CD8-positive, alpha-beta memory T cell (primary cell): ENCODE measurements at regions not wholly inside any gene's neighbourhood (a gene's known extent, or its start where the extent isn't known, plus 50 kb on each side); places are given as distances from the start of the nearest gene placed in this dataset.
A peak's percentile ranks its signal among the peaks of the same experiment; 100 is the strongest.
"Not testable (repeated sequence)": the region's sequence is repeated elsewhere in the genome, so short reads cannot be mapped to it uniquely, and the experiment has no call there.

Source experiments
- CTCF ChIA-PET: fragments of 350-600 bp; sonication (Branson Sonifier 250); formaldehyde crosslinking; loops from one replicate; lab custom pipeline; 2021; ENCODE audit warnings: antibody characterized with exemption; lab: Charles Lee
- POLR2A ChIA-PET: fragments of 350-600 bp; sonication (Branson Sonifier 250); formaldehyde crosslinking; loops from one replicate; lab custom pipeline; 2021; ENCODE audit warnings: antibody characterized with exemption; lab: Charles Lee
- DNase-seq, 5 donors: peaks; one replicate each; pipeline versions ENCODE4 v3.0.0 to v3.0.0-alpha.2; 2020 to 2022; ENCODE audit warnings: mixed read lengths in 1 of 5
- H3K27ac ChIP-seq: one replicate; pipeline ENCODE4 v1.7.0; 2013; ENCODE audit warnings: low read depth, mild to moderate bottlenecking, low read length, moderate library complexity
- H3K27me3 ChIP-seq: 2 replicates; pipeline ENCODE4 v1.7.0; 2013; ENCODE audit warnings: low read length, mild to moderate bottlenecking; ENCODE audit not compliant: insufficient read depth, poor library complexity, severe bottlenecking
- H3K36me3 ChIP-seq: 2 replicates; pipeline ENCODE4 v1.7.0; 2013; ENCODE audit warnings: mild to moderate bottlenecking, low read length, moderate library complexity; ENCODE audit not compliant: insufficient read depth
- H3K4me1 ChIP-seq: 2 replicates; pipeline ENCODE4 v1.7.0; 2013; ENCODE audit warnings: mild to moderate bottlenecking, low read length, moderate library complexity; ENCODE audit not compliant: insufficient read depth
- H3K4me3 ChIP-seq: 2 replicates; pipeline ENCODE4 v1.7.0; 2013; ENCODE audit warnings: mild to moderate bottlenecking, low read length
- H3K9me3 ChIP-seq: 2 replicates; pipeline ENCODE4 v1.7.0; 2013; ENCODE audit warnings: mild to moderate bottlenecking, low read length
- H3K27ac Mint-ChIP-seq, 8 donors: one replicate each; pipeline ENCODE4 v1.8.0; 2020 to 2021; ENCODE audit warnings: mixed read lengths in 8 of 8, mild to moderate bottlenecking in 6 of 8, inconsistent platforms in 3 of 8, moderate library complexity in 3 of 8
- H3K27me3 Mint-ChIP-seq, 2 donors: one replicate each; pipeline ENCODE4 v1.8.0; 2020 to 2021; ENCODE audit warnings: mixed read lengths in 2 of 2, mild to moderate bottlenecking in 1 of 2, moderate library complexity in 1 of 2
- H3K36me3 Mint-ChIP-seq, 3 donors: one replicate each; pipeline ENCODE4 v1.8.0; 2020 to 2021; ENCODE audit warnings: mixed read lengths in 3 of 3, inconsistent platforms in 1 of 3, mild to moderate bottlenecking in 1 of 3
- H3K4me1 Mint-ChIP-seq, 3 donors: one replicate each; pipeline ENCODE4 v1.8.0; 2020 to 2021; ENCODE audit warnings: mixed read lengths in 3 of 3, inconsistent platforms in 1 of 3, mild to moderate bottlenecking in 1 of 3
- H3K4me3 Mint-ChIP-seq, 7 donors: one replicate each; pipeline ENCODE4 v1.8.0; 2020 to 2021; ENCODE audit warnings: mixed read lengths in 7 of 7, mild to moderate bottlenecking in 6 of 7, moderate library complexity in 4 of 7, inconsistent platforms in 2 of 7
- H3K9me3 Mint-ChIP-seq, 5 donors: one replicate each; pipeline ENCODE4 v1.8.0; 2020 to 2022; ENCODE audit warnings: mixed read lengths in 5 of 5, mild to moderate bottlenecking in 3 of 5, moderate library complexity in 2 of 5, inconsistent platforms in 1 of 5

GRCh38 chr7:32224276-32224675 is 154.1 kb upstream of the PDE1C start:
- no peaks in the 10 kb centered on the region for H3K4me1 ChIP-seq
- Mint-ChIP-seq H3K36me3 (no peaks in the 10 kb centered on the region), H3K27ac (no peak overlapping the region), H3K9me3 (peaks cover 0 to 11% (median 3%) of the 10 kb centered on the region in 5 donors), H3K4me1 (no peaks in the 10 kb centered on the region), H3K4me3 (no peak overlapping the region), H3K27me3 (peaks cover 0 to 2% of the 10 kb centered on the region in 2 donors)
- H3K36me3 ChIP-seq = no peaks in the 10 kb centered on the region
- H3K9me3 ChIP-seq = no peaks in the 10 kb centered on the region
- ChIA-PET CTCF (interaction anchor here (1.3 kb wide), 1 partner anchor 14 kb away, joined by 4 read pairs; no protein-coding TSS in a partner anchor), POLR2A (no interaction called here)
- no peak overlapping the region for H3K4me3 ChIP-seq
- H3K27me3 ChIP-seq = no peaks in the 10 kb centered on the region
- no peak overlapping the region for H3K27ac ChIP-seq
- no peak for DNase-seq

- Histone ChIP-seq H3K4me3 (no peak overlapping the region), H3K36me3 (no peaks in the 10 kb centered on the region), H3K27me3 (no peaks in the 10 kb centered on the region), H3K4me1 (no peaks in the 10 kb centered on the region), H3K9me3 (no peaks in the 10 kb centered on the region), H3K27ac (no peak overlapping the region)
- Mint-ChIP-seq H3K27ac (no peak overlapping the region), H3K27me3 (peaks cover 0 to 2% of the 10 kb centered on the region in 2 donors), H3K4me3 (no peak overlapping the region), H3K36me3 (no peaks in the 10 kb centered on the region), H3K4me1 (no peaks in the 10 kb centered on the region), H3K9me3 (peaks cover 0 to 11% (median 3%) of the 10 kb centered on the region in 5 donors)
- CTCF ChIA-PET = interaction anchor here (1.3 kb wide), 1 partner anchor 13 kb away, joined by 4 read pairs; no protein-coding TSS in a partner anchor
- DNase-seq = no peak
- POLR2A ChIA-PET = no interaction called here
Observed at GRCh38 chr7:32223721-32224120, 153.5 kb upstream of the PDE1C start.

- H3K27me3 ChIP-seq = no peaks in the 10 kb centered on the region
- no peaks in the 10 kb centered on the region for H3K9me3 ChIP-seq
- Mint-ChIP-seq H3K4me1 (no peaks in the 10 kb centered on the region), H3K36me3 (no peaks in the 10 kb centered on the region), H3K9me3 (peaks cover 0 to 11% (median 3%) of the 10 kb centered on the region in 5 donors), H3K27me3 (peaks cover 0 to 4% of the 10 kb centered on the region in 2 donors), H3K27ac (no peak overlapping the region), H3K4me3 (no peak overlapping the region)
- POLR2A ChIA-PET = no interaction called here
- no peaks in the 10 kb centered on the region for H3K4me1 ChIP-seq
- H3K36me3 ChIP-seq = no peaks in the 10 kb centered on the region
- no peak for DNase-seq
- no peak overlapping the region for H3K4me3 ChIP-seq
- CTCF ChIA-PET = interaction anchor here (1.3 kb wide), 1 partner anchor 13 kb away, joined by 4 read pairs; no protein-coding TSS in a partner anchor
- no peak overlapping the region for H3K27ac ChIP-seq
Observed at GRCh38 chr7:32223071-32223650, 153.0 kb upstream of the PDE1C start.

GRCh38 chr7:32222251-32222900 is 152.2 kb upstream of the PDE1C start:
- Histone ChIP-seq H3K27me3 (no peaks in the 10 kb centered on the region), H3K9me3 (no peaks in the 10 kb centered on the region), H3K4me3 (no peak overlapping the region), H3K36me3 (no peaks in the 10 kb centered on the region), H3K4me1 (no peaks in the 10 kb centered on the region), H3K27ac (no peak overlapping the region)
- ChIA-PET POLR2A (no interaction called here), CTCF (no interaction called here)
- Mint-ChIP-seq H3K4me1 (no peaks in the 10 kb centered on the region), H3K27me3 (peaks cover 0 to 4% of the 10 kb centered on the region in 2 donors), H3K27ac (no peak overlapping the region), H3K36me3 (no peaks in the 10 kb centered on the region), H3K4me3 (no peak overlapping the region), H3K9me3 (peaks cover 0 to 5% (median 2%) of the 10 kb centered on the region in 5 donors)
- no peak for DNase-seq

GRCh38 chr7:32221736-32222135 is 151.5 kb upstream of the PDE1C start:
- H3K27me3 Mint-ChIP-seq = peaks cover 0 to 4% of the 10 kb centered on the region in 2 donors
- no peak overlapping the region for H3K4me3 Mint-ChIP-seq
- no peaks in the 10 kb centered on the region for H3K36me3 Mint-ChIP-seq
- POLR2A ChIA-PET = no interaction called here
- DNase-seq = no peak
- H3K9me3 ChIP-seq = no peaks in the 10 kb centered on the region
- H3K27ac Mint-ChIP-seq = no peak overlapping the region
- CTCF ChIA-PET = no interaction called here
- H3K27me3 ChIP-seq = no peaks in the 10 kb centered on the region
- no peaks in the 10 kb centered on the region for H3K4me1 ChIP-seq
- peaks cover 0 to 4% (median 0%) of the 10 kb centered on the region in 5 donors for H3K9me3 Mint-ChIP-seq
- no peak overlapping the region for H3K4me3 ChIP-seq
- no peaks in the 10 kb centered on the region for H3K4me1 Mint-ChIP-seq
- no peaks in the 10 kb centered on the region for H3K36me3 ChIP-seq
- H3K27ac ChIP-seq = no peak overlapping the region

- peaks cover 0 to 4% (median 0%) of the 10 kb centered on the region in 5 donors for H3K9me3 Mint-ChIP-seq
- Histone ChIP-seq H3K27ac (no peak overlapping the region), H3K4me3 (no peak overlapping the region), H3K27me3 (no peaks in the 10 kb centered on the region), H3K36me3 (no peaks in the 10 kb centered on the region), H3K9me3 (no peaks in the 10 kb centered on the region), H3K4me1 (no peaks in the 10 kb centered on the region)
- H3K27ac Mint-ChIP-seq = no peak overlapping the region
- H3K36me3 Mint-ChIP-seq = no peaks in the 10 kb centered on the region
- peaks cover 0 to 4% of the 10 kb centered on the region in 2 donors for H3K27me3 Mint-ChIP-seq
- no peak for DNase-seq
- no peaks in the 10 kb centered on the region for H3K4me1 Mint-ChIP-seq
- ChIA-PET POLR2A (no interaction called here), CTCF (no interaction called here)
- H3K4me3 Mint-ChIP-seq = peak overlapping the region in 1 of 7 donors; percentile 38
Observed at GRCh38 chr7:32221056-32221455, 150.8 kb upstream of the PDE1C start.

GRCh38 chr7:32219831-32220230 is 149.6 kb upstream of the PDE1C start:
- H3K27me3 ChIP-seq, H3K36me3 ChIP-seq, H3K4me3 ChIP-seq, H3K4me3 Mint-ChIP-seq, POLR2A ChIA-PET, H3K36me3 Mint-ChIP-seq, H3K4me1 Mint-ChIP-seq, H3K27ac Mint-ChIP-seq, H3K9me3 Mint-ChIP-seq, H3K4me1 ChIP-seq, DNase-seq, CTCF ChIA-PET, H3K27me3 Mint-ChIP-seq, H3K27ac ChIP-seq, H3K9me3 ChIP-seq: not testable (repeated sequence)

- H3K27ac ChIP-seq = no peak overlapping the region
- Mint-ChIP-seq H3K27me3 (peaks cover 0 to 2% of the 10 kb centered on the region in 2 donors), H3K36me3 (no peaks in the 10 kb centered on the region), H3K9me3 (peaks cover 0 to 1% (median 0%) of the 10 kb centered on the region in 5 donors), H3K4me1 (no peaks in the 10 kb centered on the region), H3K27ac (no peak overlapping the region), H3K4me3 (no peak overlapping the region)
- H3K36me3 ChIP-seq = no peaks in the 10 kb centered on the region
- H3K9me3 ChIP-seq = no peaks in the 10 kb centered on the region
- ChIA-PET POLR2A (no interaction called here), CTCF (no interaction called here)
- no peak for DNase-seq
- H3K27me3 ChIP-seq = no peaks in the 10 kb centered on the region
- no peak overlapping the region for H3K4me3 ChIP-seq
- no peaks in the 10 kb centered on the region for H3K4me1 ChIP-seq
Observed at GRCh38 chr7:32219416-32219815, 149.2 kb upstream of the PDE1C start.
